CD4-positive, alpha-beta T cell (primary cell): ENCODE measurements at regions not wholly inside any gene's neighbourhood (a gene's known extent, or its start where the extent isn't known, plus 50 kb on each side); places are given as distances from the start of the nearest gene placed in this dataset.

Source experiments
- ATAC-seq: fragments of 200-7000 bp; cut with Tn5 transposase; one replicate; pipeline ENCODE4 v1.10.0; 2022; ENCODE audit warnings: mild to moderate bottlenecking; ENCODE audit not compliant: poor library complexity
- CTCF ChIA-PET: fragments of 350-600 bp; sonication (Branson Sonifier 250); formaldehyde crosslinking; loops from one replicate; lab custom pipeline; 2021; ENCODE audit warnings: antibody characterized with exemption, inconsistent platforms; lab: Charles Lee
- POLR2A ChIA-PET: fragments of 350-600 bp; sonication (Branson Sonifier 250); formaldehyde crosslinking; loops from one replicate; lab custom pipeline; 2021; ENCODE audit warnings: antibody characterized with exemption, inconsistent platforms; lab: Charles Lee
- DNase-seq, 14 experiments: peaks; one replicate each; pipeline ENCODE4 v3.0.0-alpha.2; 2013 to 2020; ENCODE audit warnings: mixed read lengths in 2 of 14
- H3K27ac ChIP-seq, 2 donors: one replicate each; pipeline versions ENCODE4 v1.5.1 to v1.7.0; 2013; ENCODE audit warnings: low read length in 2 of 2, low read depth in 1 of 2, mild to moderate bottlenecking in 1 of 2
- H3K27me3 ChIP-seq, 2 experiments: 1 replicate in 1 of 2; 2 replicates in 1 of 2; pipeline versions ENCODE4 v1.6.1 to v1.7.0; 2013; ENCODE audit warnings: low read length in 2 of 2, control low read depth in 1 of 2, mild to moderate bottlenecking in 1 of 2, moderate library complexity in 1 of 2; ENCODE audit not compliant: insufficient read depth in 2 of 2, control insufficient read depth in 1 of 2
- H3K36me3 ChIP-seq: one replicate; pipeline ENCODE4 v1.6.1; 2013; ENCODE audit warnings: low read length, control low read depth; ENCODE audit not compliant: insufficient read depth
- H3K4me1 ChIP-seq: one replicate; pipeline ENCODE4 v1.6.1; 2013; ENCODE audit warnings: low read length, control low read depth; ENCODE audit not compliant: insufficient read depth
- H3K4me3 ChIP-seq: one replicate; pipeline ENCODE4 v1.5.1; 2013; ENCODE audit warnings: mild to moderate bottlenecking, low read length, moderate library complexity
- H3K9me3 ChIP-seq, 2 experiments: 1 replicate in 1 of 2; 2 replicates in 1 of 2; pipeline versions ENCODE4 v1.6.1 to v1.7.0; 2013; ENCODE audit warnings: low read length in 2 of 2, mild to moderate bottlenecking in 2 of 2, control low read depth in 1 of 2, moderate library complexity in 1 of 2; ENCODE audit not compliant: control insufficient read depth in 1 of 2, insufficient read depth in 1 of 2
- H3K27ac Mint-ChIP-seq: one replicate; pipeline ENCODE4 v1.8.0; 2020; ENCODE audit warnings: mixed read lengths
- H3K27me3 Mint-ChIP-seq: one replicate; pipeline ENCODE4 v1.8.0; 2021; ENCODE audit warnings: mixed read lengths
- H3K36me3 Mint-ChIP-seq: one replicate; pipeline ENCODE4 v1.8.0; 2021; ENCODE audit warnings: low read depth, mixed read lengths
- H3K4me1 Mint-ChIP-seq: one replicate; pipeline ENCODE4 v1.8.0; 2021; ENCODE audit warnings: low read depth, mixed read lengths
- H3K4me3 Mint-ChIP-seq: one replicate; pipeline ENCODE4 v1.8.0; 2020; ENCODE audit warnings: mild to moderate bottlenecking, mixed read lengths
- H3K9me3 Mint-ChIP-seq: one replicate; pipeline ENCODE4 v1.8.0; 2020; ENCODE audit warnings: mixed read lengths
- intact Hi-C, 2 experiments: fragments of 100-400 bp; cut with DNase I in 1 of 2; cut with micrococcal nuclease in 1 of 2; formaldehyde crosslinking; loops; one replicate each; pipeline versions ENCODE4 v1.15.1 to v1.9.0; 2023 to 2025; cut with DNase I, micrococcal nuclease
- TF ChIP-seq, protein P1 (sequence below): fragments of 200-600 bp; IDR thresholded peaks from one replicate; pipeline ENCODE4 v1.8.0; 2022; ENCODE audit warnings: antibody characterized with exemption, mild to moderate bottlenecking

- DNase-seq, result no peak
- POLR2A ChIA-PET, result no interaction called here
- intact Hi-C loops, result no loop called here
- ATAC-seq, result no peak
- Histone ChIP-seq H3K27me3 (no peaks in the 10 kb centered on the region), H3K36me3 (no peaks in the 10 kb centered on the region), H3K27ac (no peak overlapping the region), H3K9me3 (peaks cover 0 to 2% of the 10 kb centered on the region in 2 experiments), H3K4me1 (no peaks in the 10 kb centered on the region), H3K4me3 (no peak overlapping the region)
- Mint-ChIP-seq H3K36me3 (no peaks in the 10 kb centered on the region), H3K4me3 (no peak overlapping the region), H3K4me1 (no peaks in the 10 kb centered on the region), H3K27ac (no peak overlapping the region), H3K27me3 (no peaks in the 10 kb centered on the region), H3K9me3 (peaks cover 9% of the 10 kb centered on the region)
- TF ChIP-seq, protein P1, sequence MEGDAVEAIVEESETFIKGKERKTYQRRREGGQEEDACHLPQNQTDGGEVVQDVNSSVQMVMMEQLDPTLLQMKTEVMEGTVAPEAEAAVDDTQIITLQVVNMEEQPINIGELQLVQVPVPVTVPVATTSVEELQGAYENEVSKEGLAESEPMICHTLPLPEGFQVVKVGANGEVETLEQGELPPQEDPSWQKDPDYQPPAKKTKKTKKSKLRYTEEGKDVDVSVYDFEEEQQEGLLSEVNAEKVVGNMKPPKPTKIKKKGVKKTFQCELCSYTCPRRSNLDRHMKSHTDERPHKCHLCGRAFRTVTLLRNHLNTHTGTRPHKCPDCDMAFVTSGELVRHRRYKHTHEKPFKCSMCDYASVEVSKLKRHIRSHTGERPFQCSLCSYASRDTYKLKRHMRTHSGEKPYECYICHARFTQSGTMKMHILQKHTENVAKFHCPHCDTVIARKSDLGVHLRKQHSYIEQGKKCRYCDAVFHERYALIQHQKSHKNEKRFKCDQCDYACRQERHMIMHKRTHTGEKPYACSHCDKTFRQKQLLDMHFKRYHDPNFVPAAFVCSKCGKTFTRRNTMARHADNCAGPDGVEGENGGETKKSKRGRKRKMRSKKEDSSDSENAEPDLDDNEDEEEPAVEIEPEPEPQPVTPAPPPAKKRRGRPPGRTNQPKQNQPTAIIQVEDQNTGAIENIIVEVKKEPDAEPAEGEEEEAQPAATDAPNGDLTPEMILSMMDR, result no peak
- CTCF ChIA-PET, result no interaction called here
These were observed 817.8 kb upstream of the PCDH9 start for GRCh38 chr13:68047889-68048288.

GRCh38 chr13:68046903-68047302 is 816.8 kb upstream of the PCDH9 start:
- Mint-ChIP-seq H3K27ac (no peak overlapping the region), H3K36me3 (no peaks in the 10 kb centered on the region), H3K4me3 (no peak overlapping the region), H3K9me3 (peaks cover 7% of the 10 kb centered on the region), H3K27me3 (no peaks in the 10 kb centered on the region), H3K4me1 (no peaks in the 10 kb centered on the region)
- Histone ChIP-seq H3K36me3 (no peaks in the 10 kb centered on the region), H3K27ac (no peak overlapping the region), H3K4me3 (no peak overlapping the region), H3K9me3 (no peaks in the 10 kb centered on the region), H3K4me1 (no peaks in the 10 kb centered on the region), H3K27me3 (no peaks in the 10 kb centered on the region)
- ChIA-PET POLR2A (no interaction called here), CTCF (no interaction called here)
- no peak for ATAC-seq
- no peak for DNase-seq
- intact Hi-C loops, result no loop called here
- TF ChIP-seq, protein P1, result no peak

- DNase-seq (no peak), ATAC-seq (no peak)
- Mint-ChIP-seq H3K9me3 (peaks cover 11% of the 10 kb centered on the region), H3K4me1 (no peaks in the 10 kb centered on the region), H3K27ac (no peak overlapping the region), H3K27me3 (no peaks in the 10 kb centered on the region), H3K4me3 (no peak overlapping the region), H3K36me3 (no peaks in the 10 kb centered on the region)
- H3K27me3 ChIP-seq, result no peaks in the 10 kb centered on the region
- H3K9me3 ChIP-seq, result peaks cover 0 to 4% of the 10 kb centered on the region in 2 experiments
- H3K27ac ChIP-seq, result no peak overlapping the region
- ChIA-PET POLR2A (no interaction called here), CTCF (no interaction called here)
- TF ChIP-seq, protein P1, result no peak
- H3K4me3 ChIP-seq, result no peak overlapping the region
- H3K4me1 ChIP-seq, result no peaks in the 10 kb centered on the region
- intact Hi-C loops, result no loop called here
- H3K36me3 ChIP-seq, result no peaks in the 10 kb centered on the region
These were observed 800.1 kb upstream of the PCDH9 start for GRCh38 chr13:68030152-68030809.
